Activated naive CD4-positive, alpha-beta T cell treated with anti-CD3 and anti-CD28 coated beads, Interleukin-2, amount 50 U/mL, for 24 hours (primary cell): ENCODE measurements at regions not wholly inside any gene's neighbourhood (a gene's known extent, or its start where the extent isn't known, plus 50 kb on each side); places are given as distances from the start of the nearest gene placed in this dataset.

Experiments used
- H3K27ac Mint-ChIP-seq: one replicate; pipeline ENCODE4 v1.8.0; 2021; ENCODE audit warnings: mild to moderate bottlenecking, mixed read lengths
- H3K27me3 Mint-ChIP-seq: one replicate; pipeline ENCODE4 v1.8.0; 2021; ENCODE audit warnings: mixed read lengths
- H3K36me3 Mint-ChIP-seq: one replicate; pipeline ENCODE4 v1.8.0; 2021; ENCODE audit warnings: mixed read lengths
- H3K4me1 Mint-ChIP-seq: one replicate; pipeline ENCODE4 v1.8.0; 2021; ENCODE audit warnings: mixed read lengths
- H3K4me3 Mint-ChIP-seq: one replicate; pipeline ENCODE4 v1.8.0; 2021; ENCODE audit warnings: mild to moderate bottlenecking, mixed read lengths
- H3K9me3 Mint-ChIP-seq: one replicate; pipeline ENCODE4 v1.8.0; 2021; ENCODE audit warnings: mixed read lengths

DNA sequence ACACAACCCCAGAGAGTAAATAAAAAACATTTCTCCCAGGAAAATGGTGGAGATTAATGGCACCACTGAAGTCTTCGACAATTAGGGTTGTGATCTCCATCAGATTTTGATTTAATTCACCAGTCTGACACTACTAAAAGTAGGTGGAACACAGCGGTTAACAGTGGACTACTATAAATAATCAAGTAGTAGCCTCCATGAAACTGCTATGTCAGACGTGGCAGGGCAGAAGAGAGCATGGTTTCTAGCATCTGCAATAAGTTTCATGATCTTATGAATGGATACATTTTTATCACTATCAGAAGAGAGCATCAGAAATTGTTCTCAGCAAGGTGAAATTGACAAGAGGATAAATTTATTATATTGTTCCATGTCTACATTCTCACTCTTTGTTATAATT, 1706.6 kb downstream of the MRPL39 start:
- no peaks in the 10 kb centered on the region for H3K9me3 Mint-ChIP-seq
- no peaks in the 10 kb centered on the region for H3K27me3 Mint-ChIP-seq
- no peak overlapping the region for H3K27ac Mint-ChIP-seq
- H3K36me3 Mint-ChIP-seq, result no peaks in the 10 kb centered on the region
- H3K4me3 Mint-ChIP-seq, result no peak overlapping the region
- no peaks in the 10 kb centered on the region for H3K4me1 Mint-ChIP-seq

DNA sequence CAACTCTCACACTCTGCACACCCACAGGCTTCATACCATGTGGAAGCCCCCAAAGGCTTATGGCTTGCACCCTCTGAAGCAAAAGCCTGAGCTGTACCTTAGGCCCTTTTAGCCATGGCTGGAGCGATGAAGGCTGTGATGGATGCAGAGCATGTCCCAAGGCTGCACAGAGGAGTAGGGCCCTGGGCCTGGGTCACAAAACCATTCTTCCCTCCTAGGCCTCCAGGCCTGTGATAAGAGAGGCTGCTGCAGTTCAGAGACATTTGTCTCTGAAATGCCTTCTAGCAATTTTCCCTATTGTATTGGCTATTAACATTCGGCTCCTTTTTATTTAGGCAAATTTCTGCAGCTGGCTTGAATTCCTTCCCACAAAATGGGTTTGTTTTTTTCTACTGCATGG, 1707.7 kb downstream of the MRPL39 start:
- Mint-ChIP-seq H3K4me3 (no peak overlapping the region), H3K27ac (no peak overlapping the region), H3K4me1 (no peaks in the 10 kb centered on the region), H3K27me3 (no peaks in the 10 kb centered on the region), H3K9me3 (no peaks in the 10 kb centered on the region), H3K36me3 (no peaks in the 10 kb centered on the region)

DNA sequence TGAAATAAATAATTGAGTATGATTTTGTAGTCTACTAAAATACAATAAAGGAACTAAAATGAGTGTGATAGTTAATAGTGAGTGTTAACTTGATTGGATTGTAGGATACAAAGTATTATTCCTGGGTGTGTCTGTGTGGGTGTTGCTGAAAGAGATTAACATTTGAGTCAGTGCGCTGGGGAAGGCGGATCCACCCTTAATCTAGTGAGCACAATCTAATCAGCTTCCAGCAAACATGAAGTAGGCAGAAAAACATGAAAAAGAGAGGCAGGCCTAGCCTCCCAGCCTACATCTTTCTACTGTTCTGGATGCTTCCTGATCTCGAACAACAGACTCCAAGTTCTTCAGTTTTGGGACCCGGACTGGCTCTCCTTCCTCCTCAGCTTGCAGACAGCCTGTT, 1716.6 kb downstream of the MRPL39 start:
- Mint-ChIP-seq H3K4me3 (no peak overlapping the region), H3K27ac (no peak overlapping the region), H3K4me1 (peaks cover 20% of the 10 kb centered on the region), H3K36me3 (no peaks in the 10 kb centered on the region), H3K9me3 (no peaks in the 10 kb centered on the region), H3K27me3 (no peaks in the 10 kb centered on the region)

DNA sequence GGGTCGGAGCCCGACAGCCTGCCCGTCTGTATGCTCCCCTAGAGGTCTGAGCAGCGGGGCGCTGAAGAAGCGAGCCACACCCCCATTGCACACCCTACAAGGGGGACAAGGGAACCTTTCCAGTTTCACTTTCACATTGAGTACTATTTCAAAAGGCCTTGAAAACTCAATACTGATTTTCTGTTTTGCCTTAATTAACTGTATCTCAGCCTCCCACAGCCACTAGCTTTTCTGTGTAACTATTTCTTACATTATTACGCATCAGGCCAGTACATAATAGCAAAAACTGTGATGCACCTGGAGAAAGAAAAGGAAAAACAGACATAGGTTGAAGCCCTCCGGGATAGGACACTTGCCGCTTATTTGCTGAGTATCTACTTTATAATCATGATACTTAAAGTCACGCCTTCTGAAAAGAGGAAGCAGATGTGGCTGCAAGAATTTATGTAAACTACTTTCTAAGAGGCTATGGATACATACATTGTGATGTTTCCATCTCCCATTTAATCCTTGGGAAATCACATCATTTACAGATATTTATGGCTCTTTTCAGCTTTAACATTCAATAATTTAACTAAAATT, 1719.5 kb downstream of the MRPL39 start:
- Mint-ChIP-seq H3K9me3 (no peaks in the 10 kb centered on the region), H3K36me3 (no peaks in the 10 kb centered on the region), H3K27ac (peak overlapping the region; percentile 8), H3K27me3 (no peaks in the 10 kb centered on the region), H3K4me1 (peaks cover 20% of the 10 kb centered on the region), H3K4me3 (peak overlapping the region; percentile 81)

DNA sequence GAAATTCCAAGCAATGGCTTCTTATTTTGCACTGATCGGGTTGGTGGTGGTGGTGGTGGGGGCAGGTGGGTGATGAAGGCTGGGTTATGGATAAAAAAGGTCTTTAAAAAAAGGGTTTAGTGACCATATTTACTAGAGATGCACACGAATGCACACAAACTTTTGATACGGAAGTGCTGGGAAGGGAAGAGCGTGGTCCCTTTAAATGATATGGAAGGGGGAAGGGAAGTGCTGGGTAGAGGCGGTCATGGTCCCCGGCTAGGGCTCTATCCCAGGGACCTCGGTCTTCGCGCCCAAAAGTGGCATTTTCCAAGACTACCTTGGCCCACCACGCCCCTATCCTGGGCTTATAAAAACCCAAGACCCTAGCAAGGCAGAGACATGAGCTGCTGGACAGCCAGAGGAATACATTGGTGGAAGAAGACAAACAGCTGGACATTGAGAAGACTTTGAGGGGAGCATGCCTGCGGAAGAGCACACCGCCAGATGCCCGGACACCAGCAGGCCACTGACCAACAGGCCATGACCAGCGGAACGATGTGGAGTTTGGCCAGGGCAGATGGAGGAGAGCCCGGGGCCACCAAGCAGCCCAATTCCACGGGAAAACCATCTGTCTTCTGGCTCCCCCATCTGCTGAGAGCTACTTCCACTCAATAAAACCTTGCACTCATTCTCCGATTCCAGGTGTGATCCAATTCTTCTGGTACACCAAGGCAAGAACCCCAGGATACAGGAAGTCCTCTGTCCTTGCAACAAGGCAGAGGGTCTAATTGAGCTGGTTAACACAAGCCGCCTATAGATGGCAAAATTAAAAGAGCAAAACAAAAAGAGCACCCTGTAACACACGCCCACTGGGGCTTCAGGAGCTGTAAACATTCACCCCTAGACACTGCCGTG, 1720.2 kb downstream of the MRPL39 start:
- H3K36me3 Mint-ChIP-seq, result no peaks in the 10 kb centered on the region
- peaks cover 20% of the 10 kb centered on the region for H3K4me1 Mint-ChIP-seq
- no peaks in the 10 kb centered on the region for H3K27me3 Mint-ChIP-seq
- H3K27ac Mint-ChIP-seq, result peak overlapping the region; percentile 8
- no peaks in the 10 kb centered on the region for H3K9me3 Mint-ChIP-seq
- H3K4me3 Mint-ChIP-seq, result peak overlapping the region; percentile 81

DNA sequence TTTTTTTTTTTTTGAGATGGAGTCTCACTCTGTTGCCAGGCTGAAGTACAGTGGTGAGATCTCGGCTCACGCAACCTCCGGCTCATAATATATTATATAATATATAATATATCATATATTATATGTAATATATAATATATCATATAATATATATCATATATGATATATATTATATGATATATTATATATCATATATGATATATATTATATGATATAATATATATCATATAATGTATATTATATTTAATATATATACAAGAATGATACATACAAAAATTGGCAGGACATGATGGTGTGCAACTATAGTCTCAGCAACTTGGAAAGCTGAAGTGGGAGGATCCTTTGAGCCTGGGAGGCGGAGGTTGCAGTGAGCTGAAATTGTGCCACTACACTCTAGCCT, 1725.5 kb downstream of the MRPL39 start:
- Mint-ChIP-seq H3K27ac (no peak overlapping the region), H3K9me3 (no peaks in the 10 kb centered on the region), H3K4me3 (no peak overlapping the region), H3K36me3 (no peaks in the 10 kb centered on the region), H3K27me3 (no peaks in the 10 kb centered on the region), H3K4me1 (peaks cover 2% of the 10 kb centered on the region)

DNA sequence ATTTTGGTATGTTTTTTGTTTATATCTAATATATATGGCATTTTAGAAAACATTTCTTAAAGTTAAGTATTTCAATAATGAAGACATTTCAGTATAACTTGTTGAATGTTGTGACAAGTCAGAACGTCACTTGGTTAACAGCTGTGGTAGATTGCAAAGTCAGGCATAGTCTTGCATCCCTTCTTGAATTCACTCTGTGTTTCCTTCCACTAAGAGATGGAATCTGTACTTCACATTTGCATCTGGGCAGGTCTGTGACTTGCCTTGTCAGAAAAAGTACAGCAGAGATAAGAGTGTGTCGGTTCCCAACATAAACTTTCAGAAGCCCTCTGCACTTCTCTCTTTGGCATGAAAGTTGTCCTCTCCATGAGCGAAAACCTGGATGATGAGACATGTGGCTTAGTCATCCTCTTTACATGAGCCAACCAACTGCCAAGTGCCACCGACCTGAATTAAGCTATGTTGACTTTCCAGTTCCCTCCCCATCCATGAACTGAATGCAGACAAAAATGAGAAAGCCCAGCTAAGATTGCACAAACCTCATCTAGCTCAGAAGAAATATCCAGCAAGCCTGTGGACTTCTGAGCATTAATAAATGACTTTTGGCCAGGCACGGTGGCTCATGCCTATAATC, 1730.2 kb downstream of the MRPL39 start:
- H3K4me1 Mint-ChIP-seq, result no peaks in the 10 kb centered on the region
- H3K4me3 Mint-ChIP-seq, result no peak overlapping the region
- no peaks in the 10 kb centered on the region for H3K27me3 Mint-ChIP-seq
- H3K27ac Mint-ChIP-seq, result no peak overlapping the region
- H3K36me3 Mint-ChIP-seq, result no peaks in the 10 kb centered on the region
- H3K9me3 Mint-ChIP-seq, result no peaks in the 10 kb centered on the region

DNA sequence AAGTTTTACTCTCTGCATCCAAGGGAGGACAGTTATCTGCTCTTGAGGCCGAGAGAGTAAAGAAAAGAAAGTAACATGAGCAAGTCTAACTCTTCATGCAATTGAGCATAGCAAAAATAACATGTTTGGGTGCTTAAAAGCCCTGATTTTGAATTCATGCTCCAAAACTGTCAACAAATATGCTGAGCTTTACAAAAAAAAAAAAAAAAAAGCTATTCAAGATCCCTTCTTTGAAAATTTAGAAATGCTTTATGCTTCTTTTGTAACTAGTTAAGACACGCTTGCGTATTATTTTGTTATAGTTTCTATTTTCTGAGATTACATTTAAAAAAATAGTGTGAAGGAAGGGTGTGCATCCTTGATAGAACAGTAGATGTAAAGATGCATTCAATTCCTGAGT, 1733.0 kb downstream of the MRPL39 start:
- Mint-ChIP-seq H3K4me3 (no peak overlapping the region), H3K36me3 (no peaks in the 10 kb centered on the region), H3K9me3 (no peaks in the 10 kb centered on the region), H3K27me3 (no peaks in the 10 kb centered on the region), H3K27ac (no peak overlapping the region), H3K4me1 (no peaks in the 10 kb centered on the region)

DNA sequence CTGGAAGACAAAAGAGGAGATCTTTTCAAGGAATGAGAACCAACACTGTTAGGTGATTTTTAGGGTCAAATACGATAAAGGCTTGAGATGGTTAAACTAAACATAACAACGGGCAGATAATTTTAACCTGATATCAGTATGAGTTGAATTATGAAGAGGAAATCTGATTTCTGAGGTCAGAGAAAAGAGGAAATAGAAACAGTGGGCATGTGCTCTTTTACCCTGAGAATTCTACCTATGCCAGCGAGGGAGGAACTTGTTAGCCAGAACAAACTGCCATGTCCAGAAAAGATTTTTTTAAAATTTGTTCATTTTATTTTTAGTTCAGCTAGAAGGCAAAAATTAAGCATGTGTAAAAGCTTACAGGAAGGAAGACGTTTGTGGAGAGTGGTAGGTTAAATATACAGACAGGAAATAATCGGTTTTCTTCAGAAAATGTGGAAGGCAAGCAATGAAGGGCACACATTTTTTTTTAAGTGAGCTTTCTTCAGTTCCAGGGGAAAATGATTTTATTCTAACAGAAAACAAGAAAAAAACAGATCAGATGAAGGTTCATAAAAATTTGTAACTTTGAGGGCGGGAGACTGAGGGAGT, 1745.3 kb downstream of the MRPL39 start:
- H3K9me3 Mint-ChIP-seq, result no peaks in the 10 kb centered on the region
- peak overlapping the region; percentile 69 for H3K27ac Mint-ChIP-seq
- no peaks in the 10 kb centered on the region for H3K36me3 Mint-ChIP-seq
- H3K4me3 Mint-ChIP-seq, result peak overlapping the region; percentile 19
- no peaks in the 10 kb centered on the region for H3K27me3 Mint-ChIP-seq
- H3K4me1 Mint-ChIP-seq, result peaks cover 24% of the 10 kb centered on the region

DNA sequence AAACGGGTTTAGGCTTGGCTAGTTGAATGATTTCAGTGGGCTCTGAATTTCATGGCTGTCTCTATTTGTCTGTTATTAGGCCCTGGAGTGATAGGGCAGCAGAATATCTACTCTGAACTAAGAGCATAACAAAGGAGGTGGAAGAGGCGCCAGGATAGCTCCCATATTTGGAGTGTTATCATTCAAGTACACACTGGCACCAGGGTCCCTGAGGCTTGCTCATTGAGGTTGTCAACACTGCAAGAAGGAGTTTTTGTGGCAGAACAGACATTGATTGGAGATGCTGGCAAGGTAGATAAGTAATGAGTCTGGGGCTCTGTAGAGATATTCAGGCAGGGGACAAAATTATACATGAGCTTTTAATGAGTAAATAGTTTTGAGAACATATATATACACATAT, 1748.4 kb downstream of the MRPL39 start:
- Mint-ChIP-seq H3K27ac (no peak overlapping the region), H3K9me3 (no peaks in the 10 kb centered on the region), H3K27me3 (no peaks in the 10 kb centered on the region), H3K4me1 (peaks cover 25% of the 10 kb centered on the region), H3K36me3 (no peaks in the 10 kb centered on the region), H3K4me3 (no peak overlapping the region)

DNA sequence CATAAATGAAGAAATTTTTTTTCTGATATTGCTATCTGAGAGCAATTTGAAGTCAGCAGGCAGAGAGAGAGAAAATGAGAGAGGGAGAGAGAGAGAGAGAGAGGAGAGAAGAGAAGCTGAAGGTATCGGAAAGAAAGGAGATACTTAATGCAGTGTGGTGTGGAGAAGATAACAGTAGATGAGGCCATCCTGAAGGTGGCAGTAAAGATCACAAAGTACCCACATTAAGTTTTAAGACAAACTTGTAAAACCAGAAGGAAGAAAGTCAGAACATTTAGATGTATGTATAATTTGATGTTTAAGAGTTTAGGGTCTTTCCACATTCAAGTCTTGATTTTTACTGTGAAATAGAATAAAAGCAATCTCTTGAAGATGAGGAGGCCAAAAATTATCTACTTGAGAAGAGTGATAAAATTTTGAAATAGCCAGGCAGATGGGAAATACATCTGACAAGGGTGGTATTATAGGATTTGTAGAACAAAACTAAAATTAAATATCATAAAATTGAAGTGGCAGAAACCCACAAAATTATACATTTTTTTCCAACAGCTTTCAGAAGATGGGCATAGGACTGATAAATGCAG, 1753.4 kb downstream of the MRPL39 start:
- no peak overlapping the region for H3K4me3 Mint-ChIP-seq
- H3K27ac Mint-ChIP-seq, result no peak overlapping the region
- H3K36me3 Mint-ChIP-seq, result no peaks in the 10 kb centered on the region
- H3K9me3 Mint-ChIP-seq, result no peaks in the 10 kb centered on the region
- H3K27me3 Mint-ChIP-seq, result no peaks in the 10 kb centered on the region
- peaks cover 13% of the 10 kb centered on the region for H3K4me1 Mint-ChIP-seq

DNA sequence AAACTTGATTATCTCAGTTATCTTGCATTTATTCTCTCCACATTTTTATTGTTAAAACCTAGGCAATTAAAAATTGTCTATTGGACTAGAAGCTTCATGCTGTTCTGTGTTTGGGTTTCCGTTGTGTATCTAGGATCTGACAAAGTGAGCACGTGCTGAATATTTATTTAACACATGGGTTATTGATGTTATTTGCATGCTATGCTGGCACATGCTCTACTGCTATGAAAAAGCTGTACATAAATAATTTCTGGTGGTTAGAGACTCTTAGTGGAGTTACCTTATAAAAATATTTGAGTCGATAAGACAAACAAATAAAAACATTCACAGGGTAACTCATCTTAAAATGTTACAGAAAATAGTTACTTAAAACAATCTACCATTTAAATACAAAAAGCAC, 1769.7 kb downstream of the MRPL39 start:
- H3K4me3 Mint-ChIP-seq, result no peak overlapping the region
- peaks cover 2% of the 10 kb centered on the region for H3K36me3 Mint-ChIP-seq
- no peaks in the 10 kb centered on the region for H3K27me3 Mint-ChIP-seq
- H3K27ac Mint-ChIP-seq, result no peak overlapping the region
- H3K4me1 Mint-ChIP-seq, result no peaks in the 10 kb centered on the region
- H3K9me3 Mint-ChIP-seq, result peaks cover 10% of the 10 kb centered on the region

DNA sequence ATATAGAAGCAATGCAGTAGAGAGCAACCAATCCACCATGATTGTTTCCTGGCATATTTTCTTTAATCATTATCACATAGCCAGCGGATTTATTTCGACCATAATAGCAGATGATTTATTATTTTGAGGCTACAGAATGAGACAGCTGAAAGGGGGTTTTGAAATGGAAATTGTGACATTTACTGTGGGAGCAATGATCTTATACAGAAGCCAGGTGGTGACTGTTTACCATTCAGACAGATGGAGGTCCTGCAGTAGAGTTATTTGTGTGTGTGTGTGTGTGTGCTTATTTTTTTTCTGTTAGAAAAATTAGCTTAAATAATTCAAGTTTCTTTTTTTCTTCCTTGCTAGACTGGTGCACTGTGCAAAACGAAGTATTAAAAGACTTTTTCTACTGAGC, 1784.5 kb downstream of the MRPL39 start:
- Mint-ChIP-seq H3K27me3 (no peaks in the 10 kb centered on the region), H3K36me3 (no peaks in the 10 kb centered on the region), H3K4me1 (no peaks in the 10 kb centered on the region), H3K4me3 (no peak overlapping the region), H3K27ac (no peak overlapping the region), H3K9me3 (no peaks in the 10 kb centered on the region)

DNA sequence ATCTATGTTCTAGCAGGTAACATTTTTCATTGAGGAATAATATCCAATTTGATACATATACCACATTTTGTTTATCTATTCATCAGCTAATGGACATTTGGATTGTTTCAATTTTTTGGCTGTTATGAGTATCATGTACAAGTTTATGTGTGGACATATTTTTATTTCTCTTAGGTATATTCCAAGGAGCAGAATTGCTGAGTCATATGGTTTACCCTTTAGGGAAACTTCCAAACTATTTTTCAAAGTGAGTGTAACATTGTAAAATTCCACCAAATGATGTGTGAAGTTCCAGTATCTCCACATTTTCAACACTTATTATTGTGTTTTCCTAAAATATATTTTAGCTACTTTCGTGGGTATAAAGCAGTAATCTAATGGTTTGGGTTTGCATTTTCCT, 1789.9 kb downstream of the MRPL39 start:
- Mint-ChIP-seq H3K9me3 (no peaks in the 10 kb centered on the region), H3K36me3 (no peaks in the 10 kb centered on the region), H3K27me3 (no peaks in the 10 kb centered on the region)

DNA sequence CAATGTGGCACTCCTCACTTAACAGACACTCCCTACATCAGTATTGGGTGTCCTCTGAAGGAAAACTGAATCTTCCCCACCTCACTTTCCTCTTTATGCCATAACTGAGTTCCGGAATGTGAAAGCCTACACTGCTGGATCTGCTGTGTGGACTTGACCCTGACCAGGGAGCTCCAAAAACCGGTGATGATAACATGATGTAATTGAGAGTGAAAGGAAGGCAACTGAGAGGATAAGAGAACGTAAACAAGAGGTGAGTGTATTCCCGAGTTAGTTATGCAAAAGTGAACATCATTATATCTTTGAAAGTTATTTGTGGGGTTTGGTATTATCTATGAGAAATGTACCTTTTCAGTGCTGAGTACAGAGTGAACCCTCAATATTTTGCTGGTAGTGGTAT, 1794.8 kb downstream of the MRPL39 start:
- no peak overlapping the region for H3K27ac Mint-ChIP-seq
- no peak overlapping the region for H3K4me3 Mint-ChIP-seq
- no peaks in the 10 kb centered on the region for H3K4me1 Mint-ChIP-seq

More for the DNA sequence above, 1789.9 kb downstream of the MRPL39 start:
- Mint-ChIP-seq H3K27ac (no peak overlapping the region), H3K4me3 (no peak overlapping the region), H3K4me1 (no peaks in the 10 kb centered on the region)

More for the DNA sequence above, 1794.8 kb downstream of the MRPL39 start:
- H3K36me3 Mint-ChIP-seq, result no peaks in the 10 kb centered on the region
- H3K9me3 Mint-ChIP-seq, result no peaks in the 10 kb centered on the region
- H3K27me3 Mint-ChIP-seq, result no peaks in the 10 kb centered on the region
